SK-N-SH (cell line): ENCODE measurements at regions not wholly inside any gene's neighbourhood (a gene's known extent, or its start where the extent isn't known, plus 50 kb on each side); places are given as distances from the start of the nearest gene placed in this dataset.

Experiments used
- CTCF ChIA-PET: fragments of 300-600, 350-600 bp; formaldehyde crosslinking; extraction: SDS; loops from one replicate; lab custom pipeline; 2021; lab: Yijun Ruan, JAX
- POLR2A ChIA-PET: fragments of 350-600 bp; sonication (Branson Sonifier 250); formaldehyde crosslinking; extraction: SDS; loops from one replicate; lab custom pipeline; 2020; ENCODE audit warnings: antibody characterized with exemption, inconsistent platforms; lab: Yijun Ruan, JAX
- DNase-seq: peaks from one replicate; pipeline ENCODE4 v3.0.0; 2012
- H2AFZ ChIP-seq: fragments of 200-600 bp; sonication (generic); 2 replicates; pipeline ENCODE4 v1.8.1; 2016; ENCODE audit warnings: antibody characterized with exemption, mild to moderate bottlenecking, low read depth
- H3F3A ChIP-seq: fragments of 200-600 bp; sonication (generic); replicated peaks from 2 replicates; pipeline ENCODE3; 2016; ENCODE audit warnings: antibody characterized with exemption, mild to moderate bottlenecking; ENCODE audit not compliant: insufficient read depth
- H3K27ac ChIP-seq, 2 experiments: fragments of 200-500 bp in 1 of 2; fragments of 200-600 bp in 1 of 2; sonication (Bioruptor generic) in 1 of 2; sonication (generic), shearing (Covaris generic) in 1 of 2; 2 replicates each; pipeline versions ENCODE4 v1.5.1 to v1.6.1; 2014 to 2016; ENCODE audit warnings: low read depth in 2 of 2, inconsistent platforms in 1 of 2, low read length in 1 of 2, mild to moderate bottlenecking in 1 of 2, mixed read lengths in 1 of 2
- H3K27me3 ChIP-seq: fragments of 200-600 bp; sonication (generic), shearing (Covaris generic); 2 replicates; pipeline ENCODE4 v1.6.1; 2016; ENCODE audit warnings: mixed run types; ENCODE audit not compliant: insufficient read depth
- H3K36me3 ChIP-seq, 2 experiments: fragments of 200-500 bp in 1 of 2; fragments of 200-600 bp in 1 of 2; sonication (Bioruptor generic) in 1 of 2; sonication (generic) in 1 of 2; replicated peaks in 1 of 2; 2 replicates each; pipeline versions ENCODE3 to v1.5.1; 2014 to 2016; ENCODE audit warnings: low read length in 1 of 2, mild to moderate bottlenecking in 1 of 2; ENCODE audit not compliant: insufficient read depth in 2 of 2, control insufficient read depth in 1 of 2
- H3K4me1 ChIP-seq, 2 experiments: fragments of 200-500 bp in 1 of 2; fragments of 200-600 bp in 1 of 2; sonication (Bioruptor generic) in 1 of 2; sonication (generic), shearing (Covaris generic) in 1 of 2; 2 replicates each; pipeline versions ENCODE4 v1.5.1 to v1.6.1; 2014 to 2016; ENCODE audit warnings: low read depth in 1 of 2, low read length in 1 of 2, mixed run types in 1 of 2; ENCODE audit not compliant: insufficient read depth in 2 of 2, control insufficient read depth in 1 of 2
- H3K4me2 ChIP-seq: fragments of 200-600 bp; sonication (generic), shearing (Covaris generic); 2 replicates; pipeline ENCODE4 v1.6.1; 2017; ENCODE audit warnings: mixed run types
- H3K4me3 ChIP-seq, 2 experiments: fragments of 200-500 bp in 1 of 2; fragments of 200-600 bp in 1 of 2; sonication (Bioruptor generic) in 1 of 2; sonication (generic), shearing (Covaris generic) in 1 of 2; 2 replicates each; pipeline versions ENCODE4 v1.5.1 to v1.8.1; 2014 to 2016; ENCODE audit warnings: low read depth in 2 of 2, inconsistent platforms in 1 of 2, low read length in 1 of 2, mild to moderate bottlenecking in 1 of 2, mixed read lengths in 1 of 2, moderate library complexity in 1 of 2
- H3K79me2 ChIP-seq: fragments of 200-600 bp; sonication (generic); 2 replicates; pipeline ENCODE4 v1.8.1; 2017; ENCODE audit warnings: mild to moderate bottlenecking; ENCODE audit not compliant: insufficient read depth
- H3K9ac ChIP-seq: fragments of 200-600 bp; sonication (generic); 2 replicates; pipeline ENCODE4 v1.6.1; 2017; ENCODE audit warnings: mixed run types
- H3K9me2 ChIP-seq: fragments of 200-600 bp; sonication (generic); 2 replicates; pipeline ENCODE4 v1.6.1; 2017; ENCODE audit warnings: mixed run types
- H3K9me3 ChIP-seq: fragments of 200-600 bp; sonication (generic); 2 replicates; pipeline ENCODE4 v1.6.1; 2017; ENCODE audit warnings: mixed run types, mild to moderate bottlenecking, moderate library complexity
- H4K20me1 ChIP-seq: fragments of 200-600 bp; sonication (generic); 2 replicates; pipeline ENCODE4 v1.6.1; 2017; ENCODE audit warnings: mild to moderate bottlenecking, mixed run types; ENCODE audit not compliant: insufficient read depth
- CHD2 ChIP-seq: fragments of 150-350 bp; IDR thresholded peaks from 2 replicates; pipeline ENCODE4 v1.6.1; 2018; ENCODE audit warnings: low read length; ENCODE audit not compliant: partially characterized antibody
- CTCF ChIP-seq: fragments of 200-600 bp; sonication (generic); IDR thresholded peaks from 2 replicates; pipeline ENCODE4 v1.6.1; 2017; ENCODE audit warnings: antibody characterized with exemption, mild to moderate bottlenecking, moderate library complexity
- EZH2phosphoT487 ChIP-seq: fragments of 200-600 bp; sonication (generic); IDR thresholded peaks from 2 replicates; pipeline ENCODE4 v1.6.1; 2017; ENCODE audit warnings: low read depth, mixed run types, mild to moderate bottlenecking, antibody characterized with exemption, moderate library complexity, borderline replicate concordance
- FOXJ3 ChIP-seq: sonication (generic); formaldehyde crosslinking; IDR thresholded peaks from 2 replicates; pipeline ENCODE4 v1.5.1; 2020; ENCODE audit warnings: mild to moderate bottlenecking, missing genetic modification reagents
- FOXM1 ChIP-seq: IDR thresholded peaks from 2 replicates; pipeline ENCODE4 v1.4.0; 2012; ENCODE audit warnings: low read depth, mild to moderate bottlenecking
- GATA2 ChIP-seq: sonication (generic); formaldehyde crosslinking; IDR thresholded peaks from 2 replicates; pipeline ENCODE4 v1.5.0; 2020; ENCODE audit warnings: mild to moderate bottlenecking, missing genetic modification reagents
- MEF2A ChIP-seq: IDR thresholded peaks from 2 replicates; pipeline ENCODE4 v1.4.0; 2012; ENCODE audit warnings: low read depth, borderline replicate concordance
- MXI1 ChIP-seq: IDR thresholded peaks from 2 replicates; pipeline ENCODE4 v1.6.1; 2012; ENCODE audit warnings: mild to moderate bottlenecking, low read depth, low read length, improper control_type of control experiment
- NFIC ChIP-seq: IDR thresholded peaks from 2 replicates; pipeline ENCODE4 v1.4.0; 2012; ENCODE audit warnings: borderline replicate concordance
- PBX3 ChIP-seq: IDR thresholded peaks from 2 replicates; pipeline ENCODE4; 2012
- POLR2AphosphoS5 ChIP-seq: IDR thresholded peaks from 2 replicates; pipeline ENCODE4 v1.6.1; 2012; ENCODE audit warnings: low read depth, low read length
- RAD21 ChIP-seq: IDR thresholded peaks from 2 replicates; pipeline ENCODE4 v1.6.1; 2012; ENCODE audit warnings: mild to moderate bottlenecking, low read length
- RXRA ChIP-seq: IDR thresholded peaks from 2 replicates; pipeline ENCODE4 v1.4.0; 2012; ENCODE audit warnings: low read depth, mild to moderate bottlenecking, borderline replicate concordance
- SIN3A ChIP-seq: IDR thresholded peaks from 2 replicates; pipeline ENCODE4 v1.6.1; 2012; ENCODE audit warnings: low read depth, mild to moderate bottlenecking, low read length, moderate library complexity, borderline replicate concordance
- TCF12 ChIP-seq: IDR thresholded peaks from 2 replicates; pipeline ENCODE4 v1.4.0; 2012
- TEAD4 ChIP-seq: IDR thresholded peaks from 2 replicates; pipeline ENCODE4 v1.4.0; 2012; ENCODE audit warnings: mild to moderate bottlenecking, borderline replicate concordance; ENCODE audit not compliant: insufficient read depth
- USF2 ChIP-seq: fragments of 150-350 bp; IDR thresholded peaks from 2 replicates; pipeline ENCODE4 v1.6.1; 2017; ENCODE audit warnings: antibody characterized with exemption, low read length, low read depth, borderline replicate concordance
- ZBTB33 ChIP-seq: IDR thresholded peaks from 2 replicates; pipeline ENCODE4 v1.4.0; 2012; ENCODE audit warnings: low read depth, borderline replicate concordance
- WGBS: methylation state at CpG from one replicate; pipeline ENCODE4 v1.1.6; 2017; ENCODE audit warnings: low lambda C conversion rate; 5-methylcytosine and 5-hydroxymethylcytosine counted together

GRCh38 chr14:87467578-87467977, 525.4 kb downstream of the GALC start:
- Histone ChIP-seq H3K27me3 (no peaks in the 10 kb centered on the region), H3K36me3 (no peaks in the 10 kb centered on the region), H3F3A (no peaks in the 10 kb centered on the region), H4K20me1 (no peaks in the 10 kb centered on the region), H3K9ac (no peak overlapping the region), H3K4me2 (no peak overlapping the region), H3K9me3 (no peaks in the 10 kb centered on the region), H3K27ac (no peak overlapping the region), H3K4me1 (no peaks in the 10 kb centered on the region), H2AFZ (no peak overlapping the region), H3K79me2 (no peaks in the 10 kb centered on the region), H3K9me2 (no peaks in the 10 kb centered on the region), H3K4me3 (no peak overlapping the region)
- WGBS, result 17% methylated on average over 1 of the region's 1 CpG
- no peak for DNase-seq
- ChIA-PET CTCF (no interaction called here), POLR2A (interaction anchor here (0.6 kb wide), 1 partner anchor 113 kb away, joined by 5 read pairs; no protein-coding TSS in a partner anchor)
- TF ChIP-seq TCF12, result no peak
- no peak for TF ChIP-seq FOXJ3 (CRISPR knock-in tag)
- TF ChIP-seq ZBTB33, result no peak
- TF ChIP-seq RAD21, result no peak
- TF ChIP-seq PBX3, result no peak
- TF ChIP-seq RXRA, result no peak
- TF ChIP-seq MXI1, result no peak
- TF ChIP-seq SIN3A, result no peak
- TF ChIP-seq FOXM1, result no peak
- TF ChIP-seq CHD2, result no peak
- no peak for TF ChIP-seq USF2
- no peak for TF ChIP-seq CTCF
- no peak for TF ChIP-seq GATA2 (CRISPR knock-in tag)
- no peak for TF ChIP-seq TEAD4
- no peak for TF ChIP-seq MEF2A
- no peak for TF ChIP-seq EZH2phosphoT487
- TF ChIP-seq POLR2AphosphoS5, result no peak
- no peak for TF ChIP-seq NFIC
